GM12874 (cell line): ENCODE measurements at regions not wholly inside any gene's neighbourhood (a gene's known extent, or its start where the extent isn't known, plus 50 kb on each side); places are given as distances from the start of the nearest gene placed in this dataset.

Experiments used
- TF ChIP-seq, protein P1 (sequence below): IDR thresholded peaks from 2 replicates; pipeline ENCODE4 v1.5.1; 2011; ENCODE audit warnings: low read depth, mild to moderate bottlenecking, control low read depth, low read length, moderate library complexity; ENCODE audit not compliant: insufficient read depth

DNA sequence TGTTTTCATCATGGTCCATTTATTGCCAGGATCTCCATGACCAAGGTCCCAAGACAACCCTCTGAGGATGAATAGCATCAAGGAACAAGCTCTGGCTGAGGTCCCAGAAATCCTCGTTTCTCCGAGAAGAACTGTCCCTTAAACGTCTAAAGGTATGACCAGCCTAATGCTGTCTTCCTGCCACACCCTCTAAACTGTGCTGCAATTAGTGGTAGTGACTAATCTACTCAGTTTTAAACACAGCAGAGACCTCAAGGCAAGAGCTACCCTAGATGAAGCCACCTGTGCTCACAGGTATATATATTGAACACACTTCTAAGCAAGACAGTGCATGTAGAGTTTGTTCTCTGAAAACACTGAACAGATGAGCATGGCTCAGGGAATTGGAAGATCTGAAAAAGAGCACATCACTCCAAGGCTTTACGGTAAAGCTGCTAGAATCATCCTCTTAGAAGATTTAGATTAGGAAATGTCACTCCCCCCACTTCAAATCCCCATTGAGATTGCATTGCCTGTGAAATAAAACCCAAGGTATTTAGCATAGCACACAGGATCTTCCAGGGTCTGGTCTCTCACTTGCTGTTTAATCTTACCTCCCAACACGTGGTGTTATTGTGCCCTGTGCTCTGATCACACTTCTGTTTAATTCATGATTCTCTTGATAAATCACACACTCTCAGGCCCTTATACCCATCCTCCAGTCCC is 173.9 kb upstream of the VCX3A start:
- TF ChIP-seq, protein P1, sequence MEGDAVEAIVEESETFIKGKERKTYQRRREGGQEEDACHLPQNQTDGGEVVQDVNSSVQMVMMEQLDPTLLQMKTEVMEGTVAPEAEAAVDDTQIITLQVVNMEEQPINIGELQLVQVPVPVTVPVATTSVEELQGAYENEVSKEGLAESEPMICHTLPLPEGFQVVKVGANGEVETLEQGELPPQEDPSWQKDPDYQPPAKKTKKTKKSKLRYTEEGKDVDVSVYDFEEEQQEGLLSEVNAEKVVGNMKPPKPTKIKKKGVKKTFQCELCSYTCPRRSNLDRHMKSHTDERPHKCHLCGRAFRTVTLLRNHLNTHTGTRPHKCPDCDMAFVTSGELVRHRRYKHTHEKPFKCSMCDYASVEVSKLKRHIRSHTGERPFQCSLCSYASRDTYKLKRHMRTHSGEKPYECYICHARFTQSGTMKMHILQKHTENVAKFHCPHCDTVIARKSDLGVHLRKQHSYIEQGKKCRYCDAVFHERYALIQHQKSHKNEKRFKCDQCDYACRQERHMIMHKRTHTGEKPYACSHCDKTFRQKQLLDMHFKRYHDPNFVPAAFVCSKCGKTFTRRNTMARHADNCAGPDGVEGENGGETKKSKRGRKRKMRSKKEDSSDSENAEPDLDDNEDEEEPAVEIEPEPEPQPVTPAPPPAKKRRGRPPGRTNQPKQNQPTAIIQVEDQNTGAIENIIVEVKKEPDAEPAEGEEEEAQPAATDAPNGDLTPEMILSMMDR: no peak

DNA sequence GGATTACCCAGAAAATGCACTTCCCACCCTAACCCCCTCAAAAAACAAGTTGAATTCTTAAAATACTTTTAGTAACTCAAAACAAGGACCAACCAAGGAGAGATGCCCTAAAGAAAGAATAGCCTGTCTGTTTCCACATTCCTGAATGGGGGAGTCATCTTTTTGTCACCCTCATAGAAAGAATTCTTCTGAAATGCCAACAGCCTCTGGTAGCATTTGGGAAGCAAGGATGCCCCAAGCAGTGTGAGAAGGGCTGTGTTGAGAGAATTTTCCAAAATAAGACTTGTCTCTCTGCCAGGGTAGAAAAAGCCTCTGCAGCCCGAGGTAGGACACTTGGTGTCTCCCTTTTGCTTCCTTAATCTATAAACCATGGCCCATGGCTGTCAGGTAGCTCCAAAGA is 173.1 kb upstream of the VCX3A start:
- TF ChIP-seq, protein P1: no peak

DNA sequence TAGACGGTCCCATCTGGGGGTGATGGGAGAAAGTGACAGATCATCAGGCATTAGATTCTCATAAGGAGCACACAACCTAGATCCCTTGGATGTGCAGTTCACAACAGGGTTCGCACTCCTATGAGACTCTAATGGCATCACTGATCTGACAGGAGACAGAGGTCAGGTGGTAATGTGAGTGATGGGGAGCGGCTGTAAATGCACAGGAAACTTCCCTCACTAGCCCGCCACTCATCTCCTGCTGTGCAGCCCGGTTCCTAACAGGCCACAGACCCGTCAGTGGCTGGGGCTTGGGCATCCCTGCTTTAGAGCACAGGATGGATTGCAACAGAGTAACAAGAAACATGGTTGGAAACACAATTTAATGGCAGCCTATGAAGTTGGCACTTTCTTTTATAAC is 172.6 kb upstream of the VCX3A start:
- TF ChIP-seq, protein P1: no peak

- TF ChIP-seq, protein P1: no peak
Observed at GRCh38 chrX:6701085-6701484, 166.2 kb upstream of the VCX3A start.

DNA sequence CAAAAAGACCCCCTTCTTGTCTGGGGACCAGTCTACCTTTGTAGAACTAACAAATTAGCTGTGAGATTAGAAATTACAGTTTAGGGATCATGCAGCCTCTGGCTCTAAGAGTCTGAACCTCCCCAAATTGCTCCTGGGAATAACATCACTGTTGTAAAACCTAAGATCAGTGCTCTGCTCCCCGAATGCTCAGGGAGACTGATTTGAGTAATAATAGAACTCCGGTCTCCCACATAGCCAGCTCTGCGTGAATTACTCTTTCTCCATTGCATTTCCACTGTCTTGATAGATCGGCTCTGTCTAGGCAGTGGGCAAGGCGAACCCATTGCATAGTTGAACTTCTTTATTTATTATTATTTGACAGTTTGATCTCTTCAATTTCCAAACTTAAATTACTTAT is 160.8 kb upstream of the VCX3A start:
- TF ChIP-seq, protein P1: no peak

GRCh38 chrX:6694977-6695376 is 160.1 kb upstream of the VCX3A start:
- TF ChIP-seq, protein P1: no peak

GRCh38 chrX:6694221-6694620 is 159.3 kb upstream of the VCX3A start:
- TF ChIP-seq, protein P1: no peak
